GM12878 (cell line): ENCODE measurements at regions not wholly inside any gene's neighbourhood (a gene's known extent, or its start where the extent isn't known, plus 50 kb on each side); places are given as distances from the start of the nearest gene placed in this dataset.

Experiments
- ATAC-seq: fragments of 200-7000 bp; cut with Tn5 transposase; 3 replicates; pipeline ENCODE4 v1.9.1; 2020; ENCODE audit warnings: mild to moderate bottlenecking, moderate library complexity
- BruUV-seq: library from RNA; stranded (reverse); fragments of 400-500 nt; replicated peaks from 2 replicates; lab custom pipeline; 2021; lab: Mats Ljungman, UMichigan
- CTCF ChIA-PET: fragments of 300-600 bp; sonication (Branson Sonifier 250); formaldehyde crosslinking; extraction: SDS; loops from one replicate; lab custom pipeline; 2021; ENCODE audit warnings: inconsistent platforms; lab: Yijun Ruan, JAX
- POLR2A ChIA-PET: fragments of 350-600 bp; formaldehyde crosslinking; extraction: SDS; loops from one replicate; lab custom pipeline; 2021; ENCODE audit warnings: inconsistent platforms; lab: Charles Lee
- RAD21 ChIA-PET: fragments of 300-600 bp; sonication (Branson Sonifier 250); formaldehyde crosslinking; loops from one replicate; lab custom pipeline; 2023; ENCODE audit warnings: antibody characterized with exemption; ENCODE audit not compliant: unreplicated experiment; lab: Charles Lee
- SMC1A ChIA-PET: fragments of 300-600 bp; sonication (Branson Sonifier 250); formaldehyde crosslinking; loops from one replicate; lab custom pipeline; 2023; ENCODE audit not compliant: unreplicated experiment, uncharacterized antibody; lab: Charles Lee
- DNase-seq: peaks from one replicate; pipeline ENCODE4 v3.0.0-alpha.2; 2011; ENCODE audit warnings: low read depth, low spot score
- FAIRE-seq: peaks from 3 replicates; lab custom pipeline; 2011; peaks lifted over from hg19 to GRCh38; lab: Jason Lieb, UNC
- H2AFZ ChIP-seq: 2 replicates; pipeline ENCODE4 v1.6.0; 2011; ENCODE audit warnings: low read depth, low read length, control low read depth; ENCODE audit not compliant: control insufficient read depth
- H3K27ac ChIP-seq: 2 replicates; pipeline ENCODE4 v1.5.1; 2011; ENCODE audit warnings: control low read depth; ENCODE audit not compliant: control insufficient read depth, insufficient read depth
- H3K27me3 ChIP-seq, 2 experiments: replicated peaks in 1 of 2; 2 replicates each; pipeline versions ENCODE4 v1.6.0 to v1.6.1; 2011; ENCODE audit warnings: low read length in 1 of 2; ENCODE audit not compliant: control insufficient read depth in 2 of 2, insufficient read depth in 2 of 2
- H3K36me3 ChIP-seq, 2 experiments: 2 replicates each; pipeline ENCODE4 v1.5.1; 2011; ENCODE audit warnings: low read length in 1 of 2; ENCODE audit not compliant: control insufficient read depth in 2 of 2, insufficient read depth in 2 of 2
- H3K4me1 ChIP-seq: 2 replicates; pipeline ENCODE4 v1.6.1; 2011; ENCODE audit warnings: mild to moderate bottlenecking, low read length, moderate library complexity, mixed read lengths; ENCODE audit not compliant: control insufficient read depth, insufficient read depth
- H3K4me2 ChIP-seq: 2 replicates; pipeline ENCODE4 v1.6.0; 2011; ENCODE audit warnings: control low read depth; ENCODE audit not compliant: control insufficient read depth, insufficient read depth
- H3K4me3 ChIP-seq: fragments of 200-600 bp; sonication (generic); 2 replicates; pipeline ENCODE4 v1.5.1; 2016
- H3K79me2 ChIP-seq: 2 replicates; pipeline ENCODE4 v1.6.0; 2011; ENCODE audit warnings: low read length; ENCODE audit not compliant: control insufficient read depth, insufficient read depth
- H3K9ac ChIP-seq: 2 replicates; pipeline ENCODE4 v1.8.0; 2011; ENCODE audit warnings: low read length, control low read depth, mixed read lengths; ENCODE audit not compliant: control insufficient read depth, insufficient read depth
- H3K9me3 ChIP-seq: replicated peaks from 3 replicates; pipeline ENCODE4 v1.5.1; 2011; ENCODE audit warnings: mild to moderate bottlenecking, low read length; ENCODE audit not compliant: control insufficient read depth, insufficient read depth
- H4K20me1 ChIP-seq: 2 replicates; pipeline ENCODE4 v1.6.0; 2011; ENCODE audit not compliant: control insufficient read depth, insufficient read depth
- DPF2 ChIP-seq: fragments of 450-650 bp; IDR thresholded peaks from 2 replicates; pipeline ENCODE4 v1.6.1; 2017; ENCODE audit warnings: mild to moderate bottlenecking
- EED ChIP-seq: sonication (generic); IDR thresholded peaks from 2 replicates; pipeline ENCODE4 v1.6.1; 2016; ENCODE audit warnings: antibody characterized with exemption, low read depth
- IKZF2 ChIP-seq, 2 experiments: fragments of 450-650 bp; IDR thresholded peaks; 2 replicates each; pipeline ENCODE4 v1.6.1; 2017; ENCODE audit warnings: mild to moderate bottlenecking in 2 of 2, moderate library complexity in 2 of 2
- MTA2 ChIP-seq: fragments of 450-650 bp; IDR thresholded peaks from 2 replicates; pipeline ENCODE4 v1.6.1; 2016; ENCODE audit warnings: low read depth, mild to moderate bottlenecking, moderate library complexity
- NBN ChIP-seq: fragments of 450-650 bp; IDR thresholded peaks from 2 replicates; pipeline ENCODE4 v1.6.1; 2016
- NR2F1 ChIP-seq: fragments of 450-650 bp; conservative IDR thresholded peaks from 2 replicates; pipeline ENCODE4 v1.6.1; 2017; ENCODE audit warnings: mild to moderate bottlenecking
- POLR2A ChIP-seq: IDR thresholded peaks from 2 replicates; pipeline ENCODE4 v1.6.1; 2011; ENCODE audit warnings: low read depth, mild to moderate bottlenecking, low read length
- RCOR1 ChIP-seq: conservative IDR thresholded peaks from 2 replicates; pipeline ENCODE4 v1.6.1; 2012; ENCODE audit warnings: low read depth, low read length, improper control_type of control experiment
- RFX5 ChIP-seq: IDR thresholded peaks from 2 replicates; pipeline ENCODE4 v1.6.1; 2011; ENCODE audit warnings: low read depth, low read length, improper control_type of control experiment
- SKIL ChIP-seq: fragments of 450-650 bp; IDR thresholded peaks from 2 replicates; pipeline ENCODE4 v1.6.1; 2017; ENCODE audit warnings: mild to moderate bottlenecking, low read depth, inconsistent platforms; ENCODE audit not compliant: poor library complexity, severe bottlenecking
- SMC3 ChIP-seq: IDR thresholded peaks from 2 replicates; pipeline ENCODE4 v1.6.1; 2011; ENCODE audit warnings: low read length, improper control_type of control experiment, borderline replicate concordance
- SPI1 ChIP-seq: IDR thresholded peaks from 2 replicates; pipeline ENCODE4 v1.6.1; 2011; ENCODE audit warnings: low read depth, mild to moderate bottlenecking, low read length, moderate library complexity, borderline replicate concordance; ENCODE audit not compliant: insufficient read depth
- TARDBP ChIP-seq: IDR thresholded peaks from 2 replicates; pipeline ENCODE4 v1.6.1; 2016; ENCODE audit warnings: borderline replicate concordance
- WGBS: methylation state at CpG from one replicate; pipeline ENCODE4 v1.1.6; 2016; ENCODE audit warnings: low lambda C conversion rate; ENCODE audit not compliant: insufficient replicate concordance, insufficient coverage; ENCODE audit errors: missing lambda C conversion rate; 5-methylcytosine and 5-hydroxymethylcytosine counted together
- in situ Hi-C: fragments of 300-500 bp; cut with MboI; formaldehyde crosslinking; loops from 9 replicates; pipeline ENCODE4 v1.14.3; 2018; ENCODE audit warnings: mixed read lengths
- intact Hi-C: fragments of 100-400 bp; cut with micrococcal nuclease; formaldehyde crosslinking; loops from one replicate; pipeline ENCODE4 v1.14.2; 2022; ENCODE audit not compliant: unreplicated experiment
- TF ChIP-seq, protein P1 (sequence below): fragments of 450-650 bp; formaldehyde crosslinking; IDR thresholded peaks from 2 replicates; pipeline ENCODE4 v1.5.0; 2022; ENCODE audit warnings: mild to moderate bottlenecking, missing genetic modification characterization

GRCh38 chr20:6863355-6863754 is 95.9 kb downstream of the BMP2 start:
- SMC1A ChIA-PET: interaction anchor here (0.6 to 17.1 kb wide), 18 partner anchors 9 to 423 kb away, joined by 3 to 370 read pairs (median 5); no protein-coding TSS in a partner anchor
- RAD21 ChIA-PET: interaction anchor here (0.8 to 7.0 kb wide), 15 partner anchors 8 to 75 kb away, joined by 3 to 75 read pairs (median 5); no protein-coding TSS in a partner anchor
- Histone ChIP-seq H3K27ac (no peak overlapping the region), H2AFZ (no peak overlapping the region), H3K4me3 (no peak overlapping the region), H3K4me1 (no peaks in the 10 kb centered on the region), H3K27me3 (no peaks in the 10 kb centered on the region), H3K9me3 (no peaks in the 10 kb centered on the region), H3K36me3 (no peaks in the 10 kb centered on the region), H3K4me2 (no peak overlapping the region), H3K9ac (no peak overlapping the region), H3K79me2 (no peaks in the 10 kb centered on the region), H4K20me1 (no peaks in the 10 kb centered on the region)
- TF ChIP-seq SMC3 (no peak), RFX5 (no peak), POLR2A (no peak), NBN (no peak), NR2F1 (no peak), EED (no peak), SPI1 (no peak), IKZF2 (IDR thresholded peaks at IDR 0.05) (no peak), TARDBP (no peak), SKIL (no peak), DPF2 (no peak), RCOR1 (no peak), MTA2 (no peak)
- TF ChIP-seq, protein P1, sequence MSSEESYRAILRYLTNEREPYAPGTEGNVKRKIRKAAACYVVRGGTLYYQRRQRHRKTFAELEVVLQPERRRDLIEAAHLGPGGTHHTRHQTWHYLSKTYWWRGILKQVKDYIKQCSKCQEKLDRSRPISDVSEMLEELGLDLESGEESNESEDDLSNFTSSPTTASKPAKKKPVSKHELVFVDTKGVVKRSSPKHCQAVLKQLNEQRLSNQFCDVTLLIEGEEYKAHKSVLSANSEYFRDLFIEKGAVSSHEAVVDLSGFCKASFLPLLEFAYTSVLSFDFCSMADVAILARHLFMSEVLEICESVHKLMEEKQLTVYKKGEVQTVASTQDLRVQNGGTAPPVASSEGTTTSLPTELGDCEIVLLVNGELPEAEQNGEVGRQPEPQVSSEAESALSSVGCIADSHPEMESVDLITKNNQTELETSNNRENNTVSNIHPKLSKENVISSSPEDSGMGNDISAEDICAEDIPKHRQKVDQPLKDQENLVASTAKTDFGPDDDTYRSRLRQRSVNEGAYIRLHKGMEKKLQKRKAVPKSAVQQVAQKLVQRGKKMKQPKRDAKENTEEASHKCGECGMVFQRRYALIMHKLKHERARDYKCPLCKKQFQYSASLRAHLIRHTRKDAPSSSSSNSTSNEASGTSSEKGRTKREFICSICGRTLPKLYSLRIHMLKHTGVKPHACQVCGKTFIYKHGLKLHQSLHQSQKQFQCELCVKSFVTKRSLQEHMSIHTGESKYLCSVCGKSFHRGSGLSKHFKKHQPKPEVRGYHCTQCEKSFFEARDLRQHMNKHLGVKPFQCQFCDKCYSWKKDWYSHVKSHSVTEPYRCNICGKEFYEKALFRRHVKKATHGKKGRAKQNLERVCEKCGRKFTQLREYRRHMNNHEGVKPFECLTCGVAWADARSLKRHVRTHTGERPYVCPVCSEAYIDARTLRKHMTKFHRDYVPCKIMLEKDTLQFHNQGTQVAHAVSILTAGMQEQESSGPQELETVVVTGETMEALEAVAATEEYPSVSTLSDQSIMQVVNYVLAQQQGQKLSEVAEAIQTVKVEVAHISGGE (CRISPR knock-in tag): no peak
- CTCF ChIA-PET: interaction anchor here (0.5 to 7.3 kb wide), 8 partner anchors 13 to 422 kb away, joined by 3 to 77 read pairs (median 4); no protein-coding TSS in a partner anchor
- FAIRE-seq: no peak
- peak; percentile 5 for ATAC-seq
- BruUV-seq: no TSS peak
- 0% methylated on average over 2 of the region's 2 CpGs for WGBS
- DNase-seq: no peak
- intact Hi-C loops (no loop called here), in situ Hi-C loops (no loop called here)
- POLR2A ChIA-PET: interaction anchor here (0.5 to 2.3 kb wide), 11 partner anchors 9 to 211 kb away, joined by 3 to 14 read pairs (median 4); no protein-coding TSS in a partner anchor
